COR-L47 (cell line): ENCODE measurements at regions not wholly inside any gene's neighbourhood (a gene's known extent, or its start where the extent isn't known, plus 50 kb on each side); places are given as distances from the start of the nearest gene placed in this dataset.
A peak's percentile ranks its signal among the peaks of the same experiment; 100 is the strongest.

ENCODE experiments used
- DNase-seq: peaks from one replicate; lab custom pipeline; 2025; lab: John Stamatoyannopoulos, UW

DNA sequence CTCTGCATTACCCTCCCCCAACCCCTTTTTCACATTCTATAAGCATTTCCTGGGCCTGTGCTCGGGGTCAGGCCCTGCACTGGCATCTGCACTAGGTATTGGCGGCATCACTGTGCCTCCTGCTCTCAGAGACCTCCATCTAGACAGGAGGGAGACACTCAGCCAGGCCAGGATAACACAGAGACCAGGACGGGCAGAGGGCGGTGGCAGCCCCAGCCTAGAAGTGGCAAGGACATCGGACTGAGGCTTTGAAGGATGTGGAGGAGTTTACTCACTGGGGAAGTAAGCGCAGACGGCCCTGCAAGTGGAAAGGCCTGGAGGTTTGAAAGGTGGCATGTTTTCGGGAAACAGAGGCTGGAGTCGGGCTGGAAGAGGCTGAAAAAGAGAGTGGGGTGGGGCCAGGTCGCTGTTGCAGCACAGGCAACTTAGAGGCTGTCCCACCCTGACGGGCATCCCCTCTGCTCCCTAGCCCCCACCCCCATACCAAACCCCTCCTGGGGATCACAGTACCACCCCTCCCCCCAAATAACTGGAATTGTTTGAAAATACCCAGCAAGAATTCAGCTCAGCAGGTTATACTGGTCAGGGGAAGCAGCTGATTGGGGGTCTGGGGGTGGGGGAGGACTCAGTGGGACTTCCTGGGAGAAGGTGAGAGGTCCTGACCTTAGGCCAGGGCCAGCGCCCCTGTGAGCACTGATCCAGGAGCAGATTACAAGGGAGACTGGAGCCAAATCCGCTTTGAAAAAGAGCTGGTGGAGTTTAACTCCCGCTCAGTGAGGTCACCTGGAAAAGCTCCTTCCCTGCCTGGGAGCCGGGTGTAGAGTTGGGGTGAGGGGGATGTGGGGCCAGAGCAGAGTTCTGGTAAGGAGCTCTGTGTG is 121.8 kb upstream of the WNT4 start:
- DNase-seq, result no peak

- DNase-seq, result no peak
Measured at GRCh38 chr1:22266141-22266540, 123.2 kb upstream of the WNT4 start.

DNA sequence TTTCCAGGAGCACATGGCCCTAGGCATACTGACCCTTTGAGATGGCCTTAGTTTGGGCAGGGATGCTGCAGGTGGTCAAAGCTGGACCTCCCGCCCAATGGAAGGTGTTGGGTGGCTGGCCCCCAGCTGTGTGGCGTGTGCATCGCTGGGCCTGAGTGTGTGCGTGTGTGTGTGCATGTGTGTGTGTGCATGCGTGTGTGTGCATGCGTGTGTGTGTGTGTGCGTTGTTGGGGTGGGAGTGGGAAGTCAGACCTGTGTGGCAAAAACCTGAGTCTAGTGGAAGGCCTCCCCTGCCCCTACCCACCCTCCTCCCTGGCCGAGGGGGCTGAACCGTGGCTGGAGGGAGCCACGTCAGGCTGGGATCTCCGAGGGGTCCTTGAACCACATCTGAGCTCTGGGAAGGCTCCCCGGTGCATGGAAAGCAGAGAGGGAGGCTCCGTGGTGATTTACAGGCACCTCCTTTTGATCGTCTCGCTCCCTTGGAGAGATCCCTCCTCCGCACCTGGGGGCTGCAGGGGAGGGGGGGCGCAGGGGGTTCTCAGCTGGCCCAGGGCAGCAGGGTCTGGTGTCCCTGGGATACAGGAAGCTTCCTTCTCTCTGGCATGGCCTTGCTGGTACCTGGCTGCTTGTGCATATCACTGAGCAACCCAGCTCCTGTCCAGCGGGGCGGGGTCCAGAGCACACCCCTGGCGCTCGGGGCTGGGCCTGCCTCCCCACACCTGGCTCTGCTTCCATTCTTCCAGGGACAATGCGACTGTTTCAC is 124.7 kb upstream of the WNT4 start:
- DNase-seq, result no peak

DNA sequence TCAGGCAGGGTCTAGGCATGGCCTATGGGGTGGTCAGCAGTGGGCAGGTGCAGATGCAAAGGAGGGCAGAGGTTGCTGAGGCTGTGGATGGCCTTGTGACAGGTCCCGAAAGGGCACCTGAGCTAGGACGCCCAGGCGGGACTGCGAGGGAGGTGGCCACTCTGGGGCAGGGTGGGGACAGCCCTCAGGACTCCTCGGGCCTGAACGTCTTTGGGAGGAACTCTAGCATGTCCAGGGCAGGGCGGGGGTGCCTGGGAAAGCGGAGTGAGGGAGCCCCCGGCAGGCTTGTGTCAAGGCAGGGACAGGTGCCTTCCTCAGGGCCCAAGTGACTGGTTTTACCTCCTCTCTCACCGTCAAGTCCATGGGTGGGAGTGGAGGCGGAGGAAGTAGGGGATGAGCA is 125.4 kb upstream of the WNT4 start:
- DNase-seq, result no peak

DNA sequence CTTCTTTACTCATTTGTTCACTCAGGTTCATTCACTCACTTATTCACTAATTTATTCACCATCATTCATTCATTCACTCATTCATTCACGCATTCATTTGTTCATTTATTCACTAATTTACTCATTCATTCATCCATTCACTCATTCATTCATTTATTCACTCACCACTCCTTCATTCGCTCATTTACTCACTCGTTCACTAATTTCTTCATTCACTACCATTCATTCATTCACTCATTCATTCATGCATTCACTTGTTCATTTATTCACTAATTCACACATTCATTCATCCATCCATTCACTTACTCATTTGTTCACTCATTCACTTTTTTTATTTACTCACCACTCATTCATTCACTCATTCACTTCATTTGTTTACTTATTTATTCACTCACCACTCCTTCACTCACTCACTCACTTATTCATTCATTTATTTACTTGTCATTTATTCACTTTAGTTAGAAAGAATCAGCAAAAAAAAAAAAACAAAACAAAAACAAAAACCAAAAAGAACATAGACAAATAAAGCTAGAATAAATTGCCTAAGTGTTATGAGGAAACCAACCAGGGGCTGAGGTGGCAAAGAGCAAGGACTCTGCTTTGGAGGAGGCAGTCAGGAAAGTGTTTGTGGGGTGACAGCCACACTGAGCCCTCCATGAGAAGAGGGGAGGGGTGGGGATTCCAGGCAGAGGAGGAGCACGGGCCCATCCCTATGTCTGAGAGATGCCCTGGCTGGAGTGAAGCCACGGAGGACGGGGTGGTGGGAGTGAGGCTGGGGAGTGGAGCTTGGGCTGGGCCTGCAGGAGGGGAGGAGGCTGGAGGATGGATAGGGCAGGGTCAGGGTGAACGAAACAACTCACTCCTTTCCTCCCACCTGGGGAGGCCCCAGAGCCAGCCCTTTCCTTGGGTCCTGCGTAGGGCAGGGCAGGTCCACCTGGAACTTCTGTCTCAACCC is 129.2 kb upstream of the WNT4 start:
- no peak for DNase-seq

DNA sequence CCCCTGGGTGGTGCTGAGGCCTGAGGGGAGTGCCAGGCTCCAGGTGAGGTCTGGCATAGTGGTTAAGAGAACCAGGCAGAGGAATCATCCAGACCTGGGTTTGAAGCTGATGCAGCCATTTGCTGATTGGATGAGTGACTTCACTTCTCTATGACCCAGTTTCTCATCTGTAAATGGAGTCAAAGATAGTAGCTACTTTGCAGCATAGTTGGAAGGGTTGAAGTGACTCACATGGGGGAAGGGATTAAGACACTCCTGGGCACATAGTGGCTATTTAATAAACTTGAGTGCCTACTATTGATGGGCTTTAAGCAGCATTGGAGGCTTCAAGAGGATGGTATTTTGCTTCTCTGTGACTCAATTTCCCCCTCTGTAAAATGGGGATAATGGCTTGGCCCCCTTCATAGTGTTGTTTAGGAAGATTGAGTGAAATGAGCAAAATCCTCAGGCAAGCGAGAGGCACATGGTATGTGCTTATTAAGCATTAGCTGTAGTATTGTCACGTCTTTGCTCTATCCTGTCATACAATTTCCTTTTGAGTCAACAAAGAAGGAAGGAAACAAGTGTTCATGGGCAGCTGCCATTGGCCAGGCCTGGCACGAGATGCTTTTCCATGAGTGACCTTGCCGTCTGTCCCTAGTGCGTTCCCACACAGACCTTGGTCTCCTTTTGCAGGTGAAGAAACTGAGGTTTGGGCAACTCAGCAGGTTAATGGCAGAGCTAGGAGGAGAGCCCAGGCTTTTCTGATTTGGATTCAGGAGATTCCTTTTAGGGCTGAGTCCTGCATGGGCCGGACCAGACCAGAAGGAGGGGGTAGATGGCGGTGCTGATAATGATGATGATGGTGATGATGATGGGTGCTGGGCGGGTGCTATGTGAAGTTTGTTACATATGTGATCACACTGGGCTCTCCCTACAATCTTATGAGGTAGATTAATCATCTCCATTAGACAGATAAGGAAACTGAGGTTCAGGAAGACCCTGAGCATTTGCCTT is 131.1 kb upstream of the WNT4 start:
- no peak for DNase-seq

DNA sequence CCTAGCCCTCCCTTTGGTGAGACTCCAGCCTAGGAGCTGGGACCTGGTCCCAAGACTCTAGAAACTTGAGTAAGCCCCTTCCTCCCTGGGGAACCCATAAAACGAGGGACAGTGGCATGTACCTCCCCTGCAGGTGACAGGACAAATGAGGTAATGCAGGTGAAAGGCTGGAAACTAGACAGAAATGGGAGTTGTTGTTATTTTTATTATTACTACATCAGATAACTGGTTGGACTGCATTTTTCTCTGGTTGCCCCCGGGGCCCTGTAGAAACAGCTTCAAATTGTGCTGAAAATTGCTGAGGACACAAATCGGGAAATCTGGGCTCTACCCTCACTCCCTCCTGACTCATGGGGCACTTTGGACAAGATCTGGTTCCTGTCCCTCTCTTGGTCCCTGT is 132.3 kb upstream of the WNT4 start:
- no peak for DNase-seq

GRCh38 chr1:22275626-22276395 is 132.9 kb upstream of the WNT4 start:
- peak; percentile 14 for DNase-seq

DNA sequence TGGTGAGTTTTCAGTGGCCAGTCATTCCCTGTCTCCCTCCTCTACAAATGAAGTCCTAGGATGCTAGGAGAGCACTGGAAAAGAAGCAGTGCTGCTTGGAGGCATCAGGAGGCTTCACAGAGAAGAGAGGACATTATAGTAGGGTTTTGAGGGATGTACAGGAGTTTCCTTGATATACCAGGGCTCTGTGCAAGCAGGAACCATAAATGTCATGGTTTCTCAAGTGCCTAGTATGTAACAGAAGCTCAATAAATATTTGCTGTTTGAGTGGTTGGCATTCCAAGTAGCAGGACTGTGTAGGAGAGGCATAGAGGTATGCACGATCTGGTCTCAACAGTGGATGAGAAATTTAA is 133.5 kb upstream of the WNT4 start:
- DNase-seq, result no peak

- DNase-seq, result no peak
Measured at GRCh38 chr1:22277662-22278061, 134.8 kb upstream of the WNT4 start.

- DNase-seq, result no peak
Measured at GRCh38 chr1:22279735-22280134, 136.8 kb upstream of the WNT4 start.

DNA sequence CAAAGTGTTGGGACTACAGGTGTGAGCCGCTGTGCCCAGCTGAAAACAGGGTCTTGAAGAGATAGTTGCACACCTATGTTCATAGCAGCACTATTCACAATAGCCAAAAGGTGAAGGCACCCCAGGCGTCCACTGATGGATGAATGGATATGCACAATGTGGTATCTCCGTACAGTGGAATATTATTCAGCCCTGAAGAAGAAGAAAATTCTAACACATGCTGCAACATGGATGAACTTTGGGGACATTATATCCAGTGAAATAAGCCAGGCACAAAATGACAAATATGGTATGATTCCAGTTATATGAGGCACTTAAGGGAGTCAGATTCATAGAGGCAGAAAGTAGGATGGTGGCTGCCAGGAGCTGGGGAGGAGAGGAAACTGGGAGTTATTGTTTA is 137.6 kb upstream of the WNT4 start:
- no peak for DNase-seq

DNA sequence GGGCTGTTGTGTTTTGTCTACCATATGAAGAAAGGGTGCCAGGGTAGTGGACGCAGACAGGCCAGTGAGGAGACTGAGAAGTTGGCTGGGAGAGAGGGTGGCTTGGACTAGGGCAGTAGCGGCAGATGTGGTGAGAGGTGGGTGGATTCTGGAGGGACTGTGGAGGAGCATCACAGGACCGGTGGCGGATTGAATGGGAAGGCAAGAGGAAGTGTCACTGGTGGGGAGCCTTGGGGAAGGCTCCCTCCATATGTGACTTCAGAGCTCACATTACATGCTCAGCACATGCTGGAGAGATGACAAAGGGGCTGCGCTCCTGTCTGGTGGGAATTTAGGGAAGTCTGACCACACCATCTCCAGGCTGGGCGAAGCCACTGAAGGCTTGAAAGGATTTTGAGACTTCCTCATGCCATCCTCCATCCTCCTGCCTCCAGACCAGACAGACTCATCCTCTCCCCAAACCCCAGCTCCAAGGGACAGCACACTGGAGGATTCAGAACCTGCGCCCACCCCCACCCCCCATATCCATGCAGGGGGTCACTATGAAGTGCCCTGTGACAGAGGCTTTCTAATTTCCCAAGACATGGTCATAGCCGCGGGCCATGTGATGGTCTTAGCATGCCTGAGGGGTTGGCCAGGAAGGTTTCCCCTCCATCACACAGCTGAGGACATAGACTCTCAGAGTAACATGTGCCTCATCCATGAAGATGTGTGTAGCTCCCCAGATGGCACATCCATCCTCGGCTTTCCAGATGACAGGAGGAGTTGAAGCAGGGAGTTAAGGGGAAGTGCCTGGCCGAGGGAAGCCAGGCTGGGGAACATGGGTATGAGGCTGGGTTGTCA is 138.8 kb upstream of the WNT4 start:
- no peak for DNase-seq

DNA sequence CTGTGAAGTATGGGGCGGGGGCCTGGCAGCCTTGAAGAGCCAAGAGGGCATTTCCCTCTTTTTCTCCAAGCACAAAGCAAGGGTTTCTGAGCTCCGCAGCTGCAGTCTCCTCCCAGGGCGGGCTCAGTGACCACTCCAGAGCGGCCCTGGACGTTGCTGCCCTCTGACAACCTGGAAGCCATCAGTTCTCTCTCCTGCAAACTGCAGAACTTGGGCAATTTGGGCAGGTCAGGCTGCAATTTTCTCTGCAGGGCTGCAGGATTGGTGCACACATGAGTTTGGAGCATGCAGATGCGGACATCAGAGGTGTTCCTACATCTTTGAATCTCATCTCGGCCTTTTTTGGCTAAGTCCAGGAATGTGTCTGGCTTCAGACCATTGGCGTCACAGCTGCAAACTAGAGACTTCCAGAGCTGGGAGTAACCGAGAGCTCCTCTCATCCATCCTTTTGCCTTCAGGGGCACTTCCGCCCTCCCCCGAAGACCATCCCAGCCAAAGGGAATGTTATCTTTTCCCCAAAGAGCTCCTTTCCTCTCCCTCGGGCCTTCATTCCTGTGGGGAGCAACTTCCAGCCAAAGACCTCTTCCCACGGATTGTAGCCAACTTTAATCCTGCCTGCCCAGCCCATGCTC is 139.6 kb upstream of the WNT4 start:
- DNase-seq, result no peak

GRCh38 chr1:22283596-22283995 is 140.7 kb upstream of the WNT4 start:
- DNase-seq, result no peak

GRCh38 chr1:22284236-22284635 is 141.3 kb upstream of the WNT4 start:
- no peak for DNase-seq

DNA sequence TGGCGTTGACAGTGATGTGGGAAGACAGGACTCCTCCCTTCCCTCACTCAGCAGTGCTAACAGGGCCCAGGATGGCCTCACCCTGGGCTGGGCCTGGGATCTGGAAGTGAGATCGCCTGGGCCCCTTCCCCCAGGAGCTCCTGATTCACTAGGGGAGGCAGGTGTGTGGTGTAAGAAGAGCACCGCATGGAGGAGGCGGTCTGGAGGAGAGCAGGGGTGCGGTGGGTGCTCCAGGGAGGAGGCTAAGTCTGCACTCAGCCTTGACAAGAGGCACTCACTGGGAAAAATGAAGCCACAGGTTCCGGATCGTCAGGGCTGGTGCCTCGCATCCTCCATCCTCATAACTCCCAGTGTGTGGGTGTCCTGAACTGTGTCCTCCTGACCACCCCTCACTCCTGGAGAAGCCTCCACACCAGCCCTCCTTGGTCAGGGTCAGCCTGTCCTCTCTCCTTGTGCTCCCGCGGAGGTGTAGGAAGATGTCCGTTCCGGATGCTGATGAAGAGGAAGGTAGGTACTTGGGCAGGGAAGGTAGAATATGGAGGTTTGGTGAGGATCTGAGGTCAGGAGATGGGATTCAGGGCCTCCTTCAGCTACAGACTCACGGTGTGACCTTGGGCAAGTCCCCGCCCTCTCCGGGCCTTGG is 142.1 kb upstream of the WNT4 start:
- no peak for DNase-seq
